HG03045 (cell line): ENCODE measurements at regions not wholly inside any gene's neighbourhood (a gene's known extent, or its start where the extent isn't known, plus 50 kb on each side); places are given as distances from the start of the nearest gene placed in this dataset.
"Not testable (repeated sequence)": the region's sequence is repeated elsewhere in the genome, so short reads cannot be mapped to it uniquely, and the experiment has no call there.

Source experiments
- ATAC-seq: cut with Tn5 transposase; IDR thresholded peaks from one replicate; pipeline ENCODE4 v1.9.1; 2021; ENCODE audit warnings: mild to moderate bottlenecking, moderate library complexity; ENCODE audit not compliant: unreplicated experiment

GRCh38 chr17:27049104-27049784 is 244.7 kb upstream of the WSB1 start:
- no peak for ATAC-seq

- ATAC-seq = no peak
These were observed 228.3 kb upstream of the WSB1 start for GRCh38 chr17:27065588-27065987.

- no peak for ATAC-seq
These were observed 227.6 kb upstream of the WSB1 start for GRCh38 chr17:27066315-27066714.

GRCh38 chr17:27069842-27070508 is 223.9 kb upstream of the WSB1 start:
- no peak for ATAC-seq

- ATAC-seq = no peak
These were observed 223.1 kb upstream of the WSB1 start for GRCh38 chr17:27070836-27071235.

GRCh38 chr17:27072885-27073284 is 221.0 kb upstream of the WSB1 start:
- ATAC-seq = no peak

GRCh38 chr17:27076814-27077213 is 217.1 kb upstream of the WSB1 start:
- ATAC-seq = no peak

GRCh38 chr17:27078296-27078695 is 215.6 kb upstream of the WSB1 start:
- ATAC-seq = no peak

- ATAC-seq = no peak
These were observed 214.3 kb upstream of the WSB1 start for GRCh38 chr17:27079660-27080059.

GRCh38 chr17:27081002-27081638 is 212.8 kb upstream of the WSB1 start:
- ATAC-seq = no peak

- no peak for ATAC-seq
These were observed 211.7 kb upstream of the WSB1 start for GRCh38 chr17:27082023-27082774.

GRCh38 chr17:27082775-27083154 is 211.1 kb upstream of the WSB1 start:
- ATAC-seq = no peak

- no peak for ATAC-seq
These were observed 210.3 kb upstream of the WSB1 start for GRCh38 chr17:27083408-27084185.

- no peak for ATAC-seq
These were observed 208.4 kb upstream of the WSB1 start for GRCh38 chr17:27085517-27085916.

GRCh38 chr17:27086526-27086925 is 207.4 kb upstream of the WSB1 start:
- ATAC-seq = no peak

GRCh38 chr17:27087935-27088766 is 205.8 kb upstream of the WSB1 start:
- no peak for ATAC-seq

GRCh38 chr17:27088767-27089078 is 205.2 kb upstream of the WSB1 start:
- ATAC-seq = no peak

GRCh38 chr17:27089079-27089928 is 204.6 kb upstream of the WSB1 start:
- not testable (repeated sequence) for ATAC-seq

GRCh38 chr17:27089929-27090247 is 204.0 kb upstream of the WSB1 start:
- ATAC-seq = no peak
